HepG2 (cell line): ENCODE measurements at regions not wholly inside any gene's neighbourhood (a gene's known extent, or its start where the extent isn't known, plus 50 kb on each side); places are given as distances from the start of the nearest gene placed in this dataset.

Experiments
- ATAC-seq: fragments of 200-7000 bp; cut with Tn5 transposase; 3 replicates; pipeline ENCODE4 v1.9.1; 2020; ENCODE audit warnings: mild to moderate bottlenecking, moderate library complexity
- BruUV-seq: library from RNA; stranded (reverse); fragments of 400-500 nt; replicated peaks from 2 replicates; lab custom pipeline; 2021; lab: Mats Ljungman, UMichigan
- CTCF ChIA-PET: fragments of 300-600 bp; formaldehyde crosslinking; extraction: SDS; loops from one replicate; lab custom pipeline; 2021; ENCODE audit warnings: low total read pairs, inconsistent platforms, low intra/inter-chr PET ratio; lab: Yijun Ruan, JAX
- POLR2A ChIA-PET: fragments of 350-600 bp; sonication (Branson Sonifier 250); formaldehyde crosslinking; loops from one replicate; lab custom pipeline; 2020; ENCODE audit warnings: antibody characterized with exemption, inconsistent platforms; lab: Yijun Ruan, JAX
- DNase-seq: peaks from one replicate; pipeline ENCODE4 v3.0.0-alpha.2; 2015; ENCODE audit warnings: low spot score
- FAIRE-seq: peaks from 3 replicates; lab custom pipeline; 2011; peaks lifted over from hg19 to GRCh38; lab: Jason Lieb, UNC
- H2AFZ ChIP-seq: one replicate; pipeline ENCODE4 v1.6.1; 2011; ENCODE audit warnings: low read length, inconsistent platforms
- H3K27ac ChIP-seq: fragments of 300-600 bp; 3 replicates; pipeline ENCODE4 v1.8.0; 2011; ENCODE audit warnings: mixed run types, mild to moderate bottlenecking, mixed read lengths, low read length, inconsistent platforms; ENCODE audit not compliant: insufficient read depth; ENCODE audit errors: extremely low read length
- H3K27me3 ChIP-seq, 2 experiments: fragments of 200-600 bp in 1 of 2; 2 replicates in 1 of 2; 3 replicates in 1 of 2; pipeline versions ENCODE4 v1.6.0 to v1.8.0; 2011; ENCODE audit warnings: low read length in 2 of 2, mild to moderate bottlenecking in 2 of 2, moderate library complexity in 2 of 2, inconsistent platforms in 1 of 2; ENCODE audit not compliant: insufficient read depth in 2 of 2, control insufficient read depth in 1 of 2
- H3K36me3 ChIP-seq, 2 experiments: fragments of 200-600 bp in 1 of 2; replicated peaks in 1 of 2; 2 replicates in 1 of 2; 3 replicates in 1 of 2; pipeline versions ENCODE4 v1.5.1 to v1.8.0; 2011; ENCODE audit warnings: low read length in 2 of 2, inconsistent platforms in 1 of 2; ENCODE audit not compliant: insufficient read depth in 2 of 2, control insufficient read depth in 1 of 2
- H3K4me1 ChIP-seq: 2 replicates; pipeline ENCODE4 v1.5.1; 2012; ENCODE audit warnings: low read length, inconsistent platforms; ENCODE audit not compliant: insufficient read depth
- H3K4me2 ChIP-seq: 2 replicates; pipeline ENCODE4 v1.6.0; 2011; ENCODE audit warnings: low read depth, low read length, inconsistent platforms
- H3K4me3 ChIP-seq, 3 experiments: fragments of 200-600 bp in 1 of 3; sonication (generic), shearing (Covaris generic) in 1 of 3; replicated peaks in 1 of 3; 2 replicates each; pipeline ENCODE4 v1.5.1; 2011 to 2016; ENCODE audit warnings: low read length in 3 of 3, inconsistent platforms in 2 of 3, low read depth in 2 of 3, mild to moderate bottlenecking in 2 of 3, control low read depth in 1 of 3, mixed read lengths in 1 of 3; ENCODE audit not compliant: insufficient read depth in 1 of 3
- H3K79me2 ChIP-seq: one replicate; pipeline ENCODE4 v1.6.1; 2011; ENCODE audit warnings: low read length, inconsistent platforms; ENCODE audit not compliant: insufficient read depth
- H3K9ac ChIP-seq: 2 replicates; pipeline ENCODE4 v1.6.0; 2011; ENCODE audit warnings: mild to moderate bottlenecking, low read depth, low read length, inconsistent platforms; ENCODE audit not compliant: insufficient read depth
- H3K9me3 ChIP-seq: 2 replicates; pipeline ENCODE4 v1.5.1; 2012; ENCODE audit warnings: mild to moderate bottlenecking, low read length
- H4K20me1 ChIP-seq: 2 replicates; pipeline ENCODE4 v1.6.0; 2011; ENCODE audit warnings: inconsistent platforms, mild to moderate bottlenecking, low read length, moderate library complexity; ENCODE audit not compliant: insufficient read depth
- ATF7 ChIP-seq, 2 experiments: fragments of 450-650 bp in 1 of 2; sonication (generic) in 1 of 2; formaldehyde crosslinking in 1 of 2; IDR thresholded peaks; 2 replicates each; pipeline versions ENCODE4 v1.4.0 to v1.6.1; 2016 to 2020; ENCODE audit warnings: antibody characterized with exemption in 1 of 2, mild to moderate bottlenecking in 1 of 2, missing genetic modification reagents in 1 of 2
- CENPX ChIP-seq: sonication (generic); formaldehyde crosslinking; IDR thresholded peaks from 2 replicates; pipeline ENCODE4 v1.9.0; 2021; ENCODE audit warnings: mild to moderate bottlenecking, missing genetic modification reagents, moderate library complexity
- CREB1 ChIP-seq, 2 experiments: fragments of 450-650 bp in 1 of 2; IDR thresholded peaks; 2 replicates each; pipeline ENCODE4 v1.6.1; 2016 to 2017; ENCODE audit warnings: control low read depth in 1 of 2, mild to moderate bottlenecking in 1 of 2, missing compliant biosample characterization in 1 of 2, missing genetic modification characterization in 1 of 2
- ERF ChIP-seq: IDR thresholded peaks from 2 replicates; pipeline ENCODE4 v1.6.1; 2018; ENCODE audit warnings: missing biosample characterization, missing genetic modification reagents
- KLF6 ChIP-seq: IDR thresholded peaks from 2 replicates; pipeline ENCODE4 v1.8.0; 2016; ENCODE audit warnings: missing biosample characterization, missing genetic modification reagents
- NAIF1 ChIP-seq: sonication (generic); formaldehyde crosslinking; IDR thresholded peaks from 2 replicates; pipeline ENCODE4 v1.5.0; 2020; ENCODE audit warnings: mild to moderate bottlenecking, missing genetic modification reagents, borderline replicate concordance
- PRPF4 ChIP-seq: fragments of 200-400 bp; formaldehyde crosslinking; IDR thresholded peaks from 2 replicates; pipeline ENCODE4 v1.6.1; 2016; ENCODE audit warnings: low read length, low read depth; ENCODE audit not compliant: poor library complexity, severe bottlenecking
- THAP11 ChIP-seq: IDR thresholded peaks from 2 replicates; pipeline ENCODE4 v1.6.1; 2016; ENCODE audit warnings: missing biosample characterization, missing genetic modification reagents
- ZFP36L1 ChIP-seq: sonication (generic); formaldehyde crosslinking; IDR thresholded peaks from 2 replicates; pipeline ENCODE4 v1.8.0; 2022; ENCODE audit warnings: mild to moderate bottlenecking, missing genetic modification reagents, moderate library complexity
- WGBS: methylation state at CpG from one replicate; pipeline ENCODE4 v1.1.6; 2017; ENCODE audit warnings: low lambda C conversion rate; 5-methylcytosine and 5-hydroxymethylcytosine counted together
- in situ Hi-C: cut with HindIII; loops from 2 replicates; pipeline ENCODE4 v1.10.0; 2017; ENCODE audit warnings: low pct_unique_long_range_greater_than_20kb; ENCODE audit not compliant: extremely low pct_ligation_motif_present
- intact Hi-C: fragments of 100-400 bp; cut with micrococcal nuclease; formaldehyde crosslinking; loops from one replicate; pipeline ENCODE4 v1.10.0; 2022; ENCODE audit not compliant: unreplicated experiment
- TF ChIP-seq, protein P1 (sequence below): sonication (generic); formaldehyde crosslinking; IDR thresholded peaks from 2 replicates; pipeline ENCODE4 v1.5.1; 2020; ENCODE audit warnings: mild to moderate bottlenecking, missing genetic modification reagents, borderline replicate concordance

GRCh38 chr1:72394457-72394856 is 112.1 kb upstream of the NEGR1 start:
- in situ Hi-C loops: no loop called here
- Histone ChIP-seq H3K4me1 (no peaks in the 10 kb centered on the region), H3K79me2 (no peaks in the 10 kb centered on the region), H4K20me1 (no peaks in the 10 kb centered on the region), H3K9ac (no peak overlapping the region), H3K27ac (no peak overlapping the region), H3K4me2 (no peak overlapping the region), H3K27me3 (no peaks in the 10 kb centered on the region), H3K4me3 (no peak overlapping the region), H2AFZ (no peak overlapping the region), H3K9me3 (peaks cover 5% of the 10 kb centered on the region; the same call in 1 of the 2 replicates), H3K36me3 (no peaks in the 10 kb centered on the region)
- 0% methylated on average over 3 of the region's 3 CpGs for WGBS
- intact Hi-C loops: no loop called here
- DNase-seq: no peak
- no peak for TF ChIP-seq CENPX
- no peak for TF ChIP-seq PRPF4
- no peak for TF ChIP-seq ZFP36L1 (CRISPR knock-in tag)
- no peak for TF ChIP-seq KLF6 (CRISPR knock-in tag)
- FAIRE-seq: no peak
- CTCF ChIA-PET: no interaction called here
- POLR2A ChIA-PET: no interaction called here
- no peak for ATAC-seq
- BruUV-seq: no TSS peak

GRCh38 chr1:72379072-72379471 is 96.7 kb upstream of the NEGR1 start:
- no peak for DNase-seq
- no peak overlapping the region for H3K27ac ChIP-seq
- ATAC-seq: no peak
- peaks cover 14% of the 10 kb centered on the region for H3K9me3 ChIP-seq
- 0% methylated on average over 2 of the region's 2 CpGs for WGBS
- no peak overlapping the region for H3K9ac ChIP-seq
- CTCF ChIA-PET: no interaction called here
- POLR2A ChIA-PET: no interaction called here
- H2AFZ ChIP-seq: no peak overlapping the region
- no peaks in the 10 kb centered on the region for H4K20me1 ChIP-seq
- no peaks in the 10 kb centered on the region for H3K27me3 ChIP-seq
- FAIRE-seq: no peak
- no peaks in the 10 kb centered on the region for H3K4me1 ChIP-seq
- H3K4me3 ChIP-seq: no peak overlapping the region
- no TSS peak for BruUV-seq
- TF ChIP-seq, protein P1, sequence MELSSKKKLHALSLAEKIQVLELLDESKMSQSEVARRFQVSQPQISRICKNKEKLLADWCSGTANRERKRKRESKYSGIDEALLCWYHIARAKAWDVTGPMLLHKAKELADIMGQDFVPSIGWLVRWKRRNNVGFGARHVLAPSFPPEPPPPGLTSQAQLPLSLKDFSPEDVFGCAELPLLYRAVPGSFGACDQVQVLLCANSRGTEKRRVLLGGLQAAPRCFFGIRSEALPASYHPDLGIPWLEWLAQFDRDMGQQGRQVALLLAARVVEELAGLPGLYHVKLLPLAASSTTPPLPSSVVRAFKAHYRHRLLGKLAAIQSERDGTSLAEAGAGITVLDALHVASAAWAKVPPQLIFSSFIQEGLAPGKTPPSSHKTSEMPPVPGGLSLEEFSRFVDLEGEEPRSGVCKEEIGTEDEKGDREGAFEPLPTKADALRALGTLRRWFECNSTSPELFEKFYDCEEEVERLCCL (CRISPR knock-in tag): no peak
- no peak for TF ChIP-seq THAP11
- TF ChIP-seq ERF (CRISPR knock-in tag): no peak
- TF ChIP-seq ATF7 (IDR thresholded peaks at IDR 0.05): peak; percentile 66
- TF ChIP-seq ATF7 (CRISPR knock-in tag; IDR thresholded peaks at IDR 0.05): no peak
- TF ChIP-seq NAIF1 (CRISPR knock-in tag): no peak
- TF ChIP-seq CREB1 (IDR thresholded peaks at IDR 0.05): peak; percentile 55
- no peak for TF ChIP-seq CREB1 (CRISPR knock-in tag; IDR thresholded peaks at IDR 0.05)
- no peaks in the 10 kb centered on the region for H3K79me2 ChIP-seq
- intact Hi-C loops (no loop called here), in situ Hi-C loops (no loop called here)
- no peak overlapping the region for H3K4me2 ChIP-seq
- H3K36me3 ChIP-seq: no peaks in the 10 kb centered on the region
